Lower leg skin (tissue), 3 donors: ENCODE measurements at regions not wholly inside any gene's neighbourhood (a gene's known extent, or its start where the extent isn't known, plus 50 kb on each side); places are given as distances from the start of the nearest gene placed in this dataset.

Experiments used
- CTCF ChIP-seq, 3 donors: fragments of 450-650 bp; IDR thresholded peaks; one replicate each; pipeline ENCODE4 v1.5.1; 2016; ENCODE audit warnings: antibody characterized with exemption in 3 of 3, mild to moderate bottlenecking in 3 of 3, moderate library complexity in 2 of 3
- POLR2A ChIP-seq, 2 donors: fragments of 450-650 bp; IDR thresholded peaks; one replicate each; pipeline ENCODE4 v1.6.1; 2016 to 2017; ENCODE audit warnings: antibody characterized with exemption in 2 of 2, mild to moderate bottlenecking in 1 of 2, moderate library complexity in 1 of 2

- TF ChIP-seq POLR2A (IDR thresholded peaks at IDR 0.05) (no peak), CTCF (IDR thresholded peaks at IDR 0.05) (no peak)
Observed at GRCh38 chr2:60281730-60282129, 271.7 kb downstream of the BCL11A start.
